CD14-positive monocyte (primary cell): ENCODE measurements at regions not wholly inside any gene's neighbourhood (a gene's known extent, or its start where the extent isn't known, plus 50 kb on each side); places are given as distances from the start of the nearest gene placed in this dataset.

ENCODE experiments used
- DNase-seq, 3 donors: peaks; one replicate each; pipeline ENCODE4 v3.0.0-alpha.2; 2011 to 2022
- H2AFZ ChIP-seq: 2 replicates; pipeline ENCODE4 v1.6.0; 2012; ENCODE audit warnings: mild to moderate bottlenecking, low read depth, low read length, inconsistent platforms; ENCODE audit not compliant: insufficient read depth, poor library complexity, severe bottlenecking
- H3K27ac ChIP-seq, 2 donors: 1 replicate in 1 of 2; 2 replicates in 1 of 2; pipeline ENCODE4 v1.5.1; 2012 to 2013; ENCODE audit warnings: low read length in 2 of 2, control low read depth in 1 of 2, inconsistent platforms in 1 of 2, low read depth in 1 of 2, mild to moderate bottlenecking in 1 of 2
- H3K27me3 ChIP-seq, 2 donors: one replicate each; pipeline versions ENCODE4 v1.6.0 to v1.6.1; 2011 to 2013; ENCODE audit warnings: low read length in 2 of 2; ENCODE audit not compliant: control insufficient read depth in 2 of 2, insufficient read depth in 2 of 2
- H3K36me3 ChIP-seq, 2 donors: replicated peaks in 1 of 2; 1 replicate in 1 of 2; 2 replicates in 1 of 2; pipeline versions ENCODE4 v1.5.1 to v1.6.1; 2012 to 2013; ENCODE audit warnings: low read length in 2 of 2, control low read depth in 1 of 2, inconsistent platforms in 1 of 2, mild to moderate bottlenecking in 1 of 2; ENCODE audit not compliant: insufficient read depth in 2 of 2, control insufficient read depth in 1 of 2
- H3K4me1 ChIP-seq, 2 donors: 1 replicate in 1 of 2; 2 replicates in 1 of 2; pipeline versions ENCODE4 v1.5.1 to v1.6.1; 2012 to 2013; ENCODE audit warnings: low read length in 2 of 2, control low read depth in 1 of 2, inconsistent platforms in 1 of 2, mild to moderate bottlenecking in 1 of 2, moderate library complexity in 1 of 2; ENCODE audit not compliant: insufficient read depth in 2 of 2, control insufficient read depth in 1 of 2
- H3K4me2 ChIP-seq: replicated peaks from 2 replicates; pipeline ENCODE3; 2012; ENCODE audit warnings: low read length, moderate library complexity, mild to moderate bottlenecking; ENCODE audit not compliant: poor library complexity, severe bottlenecking; ENCODE audit errors: extremely low read depth
- H3K4me3 ChIP-seq, 3 experiments: fragments of 200-600 bp in 1 of 3; sonication (generic) in 1 of 3; replicated peaks in 1 of 3; 1 replicate in 2 of 3; 2 replicates in 1 of 3; pipeline ENCODE4 v1.5.1; 2011 to 2013; ENCODE audit warnings: low read length in 3 of 3, mild to moderate bottlenecking in 3 of 3, control low read depth in 2 of 3, low read depth in 2 of 3, inconsistent platforms in 1 of 3, moderate library complexity in 1 of 3
- H3K79me2 ChIP-seq: 2 replicates; pipeline ENCODE4 v1.6.0; 2012; ENCODE audit warnings: mild to moderate bottlenecking, control low read depth, inconsistent platforms, low read length, moderate library complexity; ENCODE audit not compliant: insufficient read depth
- H3K9ac ChIP-seq: 2 replicates; pipeline ENCODE4 v1.6.0; 2017; ENCODE audit warnings: low read length, mild to moderate bottlenecking; ENCODE audit not compliant: insufficient read depth, poor library complexity, severe bottlenecking
- H3K9me3 ChIP-seq, 2 donors: replicated peaks in 1 of 2; 1 replicate in 1 of 2; 2 replicates in 1 of 2; pipeline versions ENCODE4 v1.5.1 to v1.6.1; 2012 to 2013; ENCODE audit warnings: low read length in 2 of 2, control low read depth in 1 of 2; ENCODE audit not compliant: control insufficient read depth in 1 of 2, insufficient read depth in 1 of 2
- H4K20me1 ChIP-seq: 2 replicates; pipeline ENCODE4 v1.6.0; 2012; ENCODE audit warnings: mild to moderate bottlenecking, low read length, control low read depth, moderate library complexity; ENCODE audit not compliant: insufficient read depth
- H3K27ac Mint-ChIP-seq, 7 donors: one replicate each; pipeline ENCODE4 v1.8.0; 2020; ENCODE audit warnings: mild to moderate bottlenecking in 7 of 7, mixed read lengths in 7 of 7, moderate library complexity in 6 of 7, inconsistent platforms in 2 of 7
- H3K27me3 Mint-ChIP-seq, 3 donors: one replicate each; pipeline ENCODE4 v1.8.0; 2021 to 2022; ENCODE audit warnings: low read depth in 3 of 3, mild to moderate bottlenecking in 3 of 3, mixed read lengths in 3 of 3, moderate library complexity in 3 of 3, inconsistent platforms in 1 of 3
- H3K36me3 Mint-ChIP-seq, 2 donors: one replicate each; pipeline ENCODE4 v1.8.0; 2020; ENCODE audit warnings: mixed read lengths in 2 of 2, inconsistent platforms in 1 of 2, mild to moderate bottlenecking in 1 of 2
- H3K4me1 Mint-ChIP-seq: one replicate; pipeline ENCODE4 v1.8.0; 2020; ENCODE audit warnings: mild to moderate bottlenecking, mixed read lengths
- H3K4me3 Mint-ChIP-seq, 2 donors: one replicate each; pipeline ENCODE4 v1.8.0; 2020; ENCODE audit warnings: mild to moderate bottlenecking in 2 of 2, mixed read lengths in 2 of 2, moderate library complexity in 1 of 2
- H3K9me3 Mint-ChIP-seq, 7 donors: one replicate each; pipeline ENCODE4 v1.8.0; 2020 to 2022; ENCODE audit warnings: mixed read lengths in 7 of 7, mild to moderate bottlenecking in 6 of 7, moderate library complexity in 6 of 7, inconsistent platforms in 2 of 7
- CTCF ChIP-seq: fragments of 200-600 bp; IDR thresholded peaks from one replicate; pipeline ENCODE4 v1.8.0; 2022; ENCODE audit warnings: antibody characterized with exemption, mild to moderate bottlenecking
- WGBS: methylation state at CpG from one replicate; pipeline ENCODE4 v1.1.5; 2013; ENCODE audit warnings: missing lambda C conversion rate; ENCODE audit not compliant: insufficient coverage; 5-methylcytosine and 5-hydroxymethylcytosine counted together
- intact Hi-C, 2 donors: fragments of 100-400 bp; cut with micrococcal nuclease; formaldehyde crosslinking; loops; one replicate each; pipeline versions ENCODE4 v1.15.0 to v1.15.1; 2023

- peaks cover 14 to 15% of the 10 kb centered on the region in 2 donors for H3K9me3 ChIP-seq
- Mint-ChIP-seq H3K9me3 (peaks cover 5 to 30% (median 17%) of the 10 kb centered on the region in 7 donors), H3K36me3 (peaks cover 0 to 2% of the 10 kb centered on the region in 2 donors), H3K4me1 (no peaks in the 10 kb centered on the region), H3K27ac (no peak overlapping the region), H3K27me3 (peaks cover 9 to 14% (median 13%) of the 10 kb centered on the region in 3 donors), H3K4me3 (no peak overlapping the region)
- no peak overlapping the region for H3K4me3 ChIP-seq
- H4K20me1 ChIP-seq = no peaks in the 10 kb centered on the region
- no peak overlapping the region for H3K9ac ChIP-seq
- intact Hi-C loops = no loop called here
- no peak for TF ChIP-seq CTCF
- no peaks in the 10 kb centered on the region for H3K4me1 ChIP-seq
- no peak overlapping the region for H3K4me2 ChIP-seq
- DNase-seq = no peak
- H2AFZ ChIP-seq = no peak overlapping the region
- 100% methylated on average over 1 of the region's 5 CpGs for WGBS
- no peaks in the 10 kb centered on the region for H3K36me3 ChIP-seq
- H3K27ac ChIP-seq = no peak overlapping the region
- no peaks in the 10 kb centered on the region for H3K79me2 ChIP-seq
- peaks cover 2 to 7% of the 10 kb centered on the region in 2 donors for H3K27me3 ChIP-seq
These were observed 58.3 kb upstream of the MRI1 start for GRCh38 chr19:13705928-13706447.

DNA sequence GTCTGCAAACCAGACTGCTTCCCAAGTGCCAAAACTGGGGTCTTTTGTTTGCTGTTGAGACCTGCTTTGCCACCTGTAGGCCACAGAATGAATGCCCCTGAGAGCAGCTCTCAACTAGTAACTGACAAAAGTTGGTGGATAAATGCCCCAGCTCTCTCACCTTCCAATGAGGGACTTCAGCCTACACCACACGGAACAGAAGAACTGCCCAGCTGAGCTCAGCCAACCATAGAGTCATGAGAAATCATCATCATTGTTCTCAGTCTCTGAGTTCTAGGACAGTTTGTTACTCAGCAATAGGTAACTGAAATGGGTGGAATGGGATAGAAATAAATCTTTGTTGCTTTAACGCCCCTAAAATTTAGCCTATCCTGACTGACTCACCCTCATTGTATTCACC is 59.1 kb upstream of the MRI1 start:
- Histone ChIP-seq H3K9me3 (peaks cover 14 to 15% of the 10 kb centered on the region in 2 donors), H3K4me2 (no peak overlapping the region), H3K27ac (no peak overlapping the region), H4K20me1 (no peaks in the 10 kb centered on the region), H3K36me3 (no peaks in the 10 kb centered on the region), H3K9ac (no peak overlapping the region), H3K4me1 (no peaks in the 10 kb centered on the region), H3K79me2 (no peaks in the 10 kb centered on the region), H3K27me3 (peaks cover 2 to 7% of the 10 kb centered on the region in 2 donors), H2AFZ (no peak overlapping the region), H3K4me3 (no peak overlapping the region)
- intact Hi-C loops = no loop called here
- WGBS = no CpG with 5 or more reads among the region's 2 CpGs
- Mint-ChIP-seq H3K36me3 (peaks cover 0 to 2% of the 10 kb centered on the region in 2 donors), H3K9me3 (peaks cover 5 to 30% (median 17%) of the 10 kb centered on the region in 7 donors), H3K4me1 (no peaks in the 10 kb centered on the region), H3K27ac (no peak overlapping the region), H3K4me3 (no peak overlapping the region), H3K27me3 (peaks cover 9 to 17% (median 14%) of the 10 kb centered on the region in 3 donors)
- no peak for TF ChIP-seq CTCF
- DNase-seq = no peak
